ENCODE measurements at regions not wholly inside any gene's neighbourhood (a gene's known extent, or its start where the extent isn't known, plus 50 kb on each side); places are given as distances from the start of the nearest gene placed in this dataset.

- Histone ChIP-seq H3K36me3 (ENCODE audit: control insufficient read depth, insufficient read depth, low read length) (no peaks in the 10 kb centered on the region), H3K4me1 (ENCODE audit: control insufficient read depth, insufficient read depth, low read length, poor library complexity, severe bottlenecking) (no peaks in the 10 kb centered on the region), H3K27me3 (replicated peaks; ENCODE audit: control insufficient read depth, insufficient read depth, low read length, poor library complexity, severe bottlenecking) (no peaks in the 10 kb centered on the region), H3K9me3 (ENCODE audit: control insufficient read depth, low read length) (no peaks in the 10 kb centered on the region), H3K4me3 (ENCODE audit: insufficient read depth, low read depth, low read length, poor library complexity, severe bottlenecking) (no peak overlapping the region), H3K27ac (ENCODE audit: insufficient read depth, low read length, poor library complexity, severe bottlenecking) (no peak overlapping the region)
- no peak for DNase-seq
These were observed 75.1 kb upstream of the RANBP6 start for GRCh38 chr9:6090277-6091210.

- H3K4me1 ChIP-seq (ENCODE audit: control insufficient read depth, insufficient read depth, low read length, poor library complexity, severe bottlenecking) = no peaks in the 10 kb centered on the region
- no peaks in the 10 kb centered on the region for H3K9me3 ChIP-seq (ENCODE audit: control insufficient read depth, low read length)
- no peak for DNase-seq
- H3K4me3 ChIP-seq (ENCODE audit: insufficient read depth, low read depth, low read length, poor library complexity, severe bottlenecking) = no peak overlapping the region
- H3K27ac ChIP-seq (ENCODE audit: insufficient read depth, low read length, poor library complexity, severe bottlenecking) = no peak overlapping the region
- H3K36me3 ChIP-seq (ENCODE audit: control insufficient read depth, insufficient read depth, low read length) = no peaks in the 10 kb centered on the region
- H3K27me3 ChIP-seq (replicated peaks; ENCODE audit: control insufficient read depth, insufficient read depth, low read length, poor library complexity, severe bottlenecking) = no peaks in the 10 kb centered on the region
These were observed 73.9 kb upstream of the RANBP6 start for GRCh38 chr9:6089300-6089699.

- Histone ChIP-seq H3K36me3 (ENCODE audit: control insufficient read depth, insufficient read depth, low read length) (no peaks in the 10 kb centered on the region), H3K27ac (ENCODE audit: insufficient read depth, low read length, poor library complexity, severe bottlenecking) (no peak overlapping the region), H3K27me3 (replicated peaks; ENCODE audit: control insufficient read depth, insufficient read depth, low read length, poor library complexity, severe bottlenecking) (no peaks in the 10 kb centered on the region), H3K4me3 (ENCODE audit: insufficient read depth, low read depth, low read length, poor library complexity, severe bottlenecking) (no peak overlapping the region), H3K4me1 (ENCODE audit: control insufficient read depth, insufficient read depth, low read length, poor library complexity, severe bottlenecking) (no peaks in the 10 kb centered on the region), H3K9me3 (ENCODE audit: control insufficient read depth, low read length) (no peaks in the 10 kb centered on the region)
- DNase-seq = no peak
These were observed 70.7 kb upstream of the RANBP6 start for GRCh38 chr9:6086006-6086655.

GRCh38 chr9:6080154-6080716, 64.8 kb upstream of the RANBP6 start:
- Histone ChIP-seq H3K4me1 (ENCODE audit: control insufficient read depth, insufficient read depth, low read length, poor library complexity, severe bottlenecking) (no peaks in the 10 kb centered on the region), H3K9me3 (ENCODE audit: control insufficient read depth, low read length) (no peaks in the 10 kb centered on the region), H3K4me3 (ENCODE audit: insufficient read depth, low read depth, low read length, poor library complexity, severe bottlenecking) (peak overlapping the region; percentile 60), H3K27me3 (replicated peaks; ENCODE audit: control insufficient read depth, insufficient read depth, low read length, poor library complexity, severe bottlenecking) (no peaks in the 10 kb centered on the region), H3K36me3 (ENCODE audit: control insufficient read depth, insufficient read depth, low read length) (no peaks in the 10 kb centered on the region), H3K27ac (ENCODE audit: insufficient read depth, low read length, poor library complexity, severe bottlenecking) (peak overlapping the region; percentile 18)
- peak; percentile 32 to 65 (median 43) for DNase-seq

- no peaks in the 10 kb centered on the region for H3K36me3 ChIP-seq (ENCODE audit: control insufficient read depth, insufficient read depth, low read length)
- H3K4me3 ChIP-seq (ENCODE audit: insufficient read depth, low read depth, low read length, poor library complexity, severe bottlenecking) = no peak overlapping the region
- no peaks in the 10 kb centered on the region for H3K4me1 ChIP-seq (ENCODE audit: control insufficient read depth, insufficient read depth, low read length, poor library complexity, severe bottlenecking)
- DNase-seq = no peak
- no peaks in the 10 kb centered on the region for H3K27me3 ChIP-seq (replicated peaks; ENCODE audit: control insufficient read depth, insufficient read depth, low read length, poor library complexity, severe bottlenecking)
- H3K9me3 ChIP-seq (ENCODE audit: control insufficient read depth, low read length) = no peaks in the 10 kb centered on the region
- H3K27ac ChIP-seq (ENCODE audit: insufficient read depth, low read length, poor library complexity, severe bottlenecking) = no peak overlapping the region
These were observed 64.0 kb upstream of the RANBP6 start for GRCh38 chr9:6079386-6079785.

- H3K27me3 ChIP-seq (replicated peaks; ENCODE audit: control insufficient read depth, insufficient read depth, low read length, poor library complexity, severe bottlenecking) = no peaks in the 10 kb centered on the region
- no peak overlapping the region for H3K27ac ChIP-seq (ENCODE audit: insufficient read depth, low read length, poor library complexity, severe bottlenecking)
These were observed 63.1 kb upstream of the RANBP6 start for GRCh38 chr9:6078382-6079105.

GRCh38 chr9:6076851-6077250, 61.4 kb upstream of the RANBP6 start:
- H3K4me1 ChIP-seq (ENCODE audit: control insufficient read depth, insufficient read depth, low read length, poor library complexity, severe bottlenecking) = no peaks in the 10 kb centered on the region

More at GRCh38 chr9:6078382-6079105, 63.1 kb upstream of the RANBP6 start:
- H3K4me1 ChIP-seq (ENCODE audit: control insufficient read depth, insufficient read depth, low read length, poor library complexity, severe bottlenecking) = no peaks in the 10 kb centered on the region
- H3K9me3 ChIP-seq (ENCODE audit: control insufficient read depth, low read length) = no peaks in the 10 kb centered on the region
- no peaks in the 10 kb centered on the region for H3K36me3 ChIP-seq (ENCODE audit: control insufficient read depth, insufficient read depth, low read length)
- DNase-seq = no peak
- H3K4me3 ChIP-seq (ENCODE audit: insufficient read depth, low read depth, low read length, poor library complexity, severe bottlenecking) = no peak overlapping the region

GRCh38 chr9:6073731-6074130, 58.3 kb upstream of the RANBP6 start:
- no peak for DNase-seq
- no peaks in the 10 kb centered on the region for H3K27me3 ChIP-seq (replicated peaks; ENCODE audit: control insufficient read depth, insufficient read depth, low read length, poor library complexity, severe bottlenecking)
- no peaks in the 10 kb centered on the region for H3K36me3 ChIP-seq (ENCODE audit: control insufficient read depth, insufficient read depth, low read length)
- H3K4me3 ChIP-seq (ENCODE audit: insufficient read depth, low read depth, low read length, poor library complexity, severe bottlenecking) = no peak overlapping the region
- no peaks in the 10 kb centered on the region for H3K9me3 ChIP-seq (ENCODE audit: control insufficient read depth, low read length)
- H3K27ac ChIP-seq (ENCODE audit: insufficient read depth, low read length, poor library complexity, severe bottlenecking) = no peak overlapping the region
- no peaks in the 10 kb centered on the region for H3K4me1 ChIP-seq (ENCODE audit: control insufficient read depth, insufficient read depth, low read length, poor library complexity, severe bottlenecking)

More at GRCh38 chr9:6076851-6077250, 61.4 kb upstream of the RANBP6 start:
- Histone ChIP-seq H3K4me3 (ENCODE audit: insufficient read depth, low read depth, low read length, poor library complexity, severe bottlenecking) (no peak overlapping the region), H3K27ac (ENCODE audit: insufficient read depth, low read length, poor library complexity, severe bottlenecking) (no peak overlapping the region), H3K36me3 (ENCODE audit: control insufficient read depth, insufficient read depth, low read length) (no peaks in the 10 kb centered on the region), H3K9me3 (ENCODE audit: control insufficient read depth, low read length) (no peaks in the 10 kb centered on the region), H3K27me3 (replicated peaks; ENCODE audit: control insufficient read depth, insufficient read depth, low read length, poor library complexity, severe bottlenecking) (no peaks in the 10 kb centered on the region)
- DNase-seq = no peak

GRCh38 chr9:6072865-6073264, 57.4 kb upstream of the RANBP6 start:
- Histone ChIP-seq H3K9me3 (ENCODE audit: control insufficient read depth, low read length) (no peaks in the 10 kb centered on the region), H3K36me3 (ENCODE audit: control insufficient read depth, insufficient read depth, low read length) (no peaks in the 10 kb centered on the region), H3K27ac (ENCODE audit: insufficient read depth, low read length, poor library complexity, severe bottlenecking) (no peak overlapping the region), H3K27me3 (replicated peaks; ENCODE audit: control insufficient read depth, insufficient read depth, low read length, poor library complexity, severe bottlenecking) (no peaks in the 10 kb centered on the region), H3K4me1 (ENCODE audit: control insufficient read depth, insufficient read depth, low read length, poor library complexity, severe bottlenecking) (no peaks in the 10 kb centered on the region), H3K4me3 (ENCODE audit: insufficient read depth, low read depth, low read length, poor library complexity, severe bottlenecking) (no peak overlapping the region)
- DNase-seq = no peak
